ENCODE measurements at regions not wholly inside any gene's neighbourhood (a gene's known extent, or its start where the extent isn't known, plus 50 kb on each side); places are given as distances from the start of the nearest gene placed in this dataset.

DNA sequence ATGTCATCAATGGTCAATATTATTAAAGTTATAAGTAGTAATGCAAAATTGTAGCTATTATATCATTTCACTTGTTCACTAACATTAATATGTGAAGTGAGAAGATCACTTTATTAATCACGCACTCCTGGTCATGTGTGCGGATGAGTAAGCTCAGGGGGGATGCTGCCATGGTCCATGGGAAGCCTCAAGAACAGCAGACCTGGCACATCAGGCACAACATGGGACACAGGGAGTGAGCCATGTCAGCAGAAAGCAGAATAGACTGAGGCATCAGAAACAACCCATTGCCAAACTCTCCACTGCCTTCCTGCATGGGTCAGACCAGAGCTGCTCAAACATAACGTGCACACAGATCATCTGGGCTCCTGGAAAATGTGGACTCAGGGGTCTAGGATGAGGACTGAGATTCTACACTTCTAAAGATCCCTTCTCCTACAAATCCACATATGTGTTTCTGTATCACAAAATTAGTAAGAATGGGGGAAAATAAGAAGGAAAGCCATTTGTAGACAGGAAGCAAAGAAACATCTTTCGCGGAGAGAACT lies 63.8 kb upstream of the VPREB1 start:
- no peaks in the 10 kb centered on the region for H3K4me1 ChIP-seq (ENCODE audit: control insufficient read depth in 1 of 2, insufficient read depth in 2 of 2, low read length in 2 of 2)
- H3K4me3 ChIP-seq (ENCODE audit: low read depth, low read length): no peak overlapping the region
- H4K12ac ChIP-seq (ENCODE audit: low read depth, low read length): no peak overlapping the region
- H3K18ac ChIP-seq (ENCODE audit: low read length): no peak overlapping the region
- no peak overlapping the region for H3K14ac ChIP-seq (ENCODE audit: low read length)
- H3K9me3 ChIP-seq (ENCODE audit: insufficient read depth, low read depth, low read length): peaks cover 2% of the 10 kb centered on the region
- H2BK120ac ChIP-seq (ENCODE audit: insufficient read depth, low read length, poor library complexity): no peak overlapping the region
- H3K79me1 ChIP-seq (ENCODE audit: low read length): no peaks in the 10 kb centered on the region
- H3K27me3 ChIP-seq (ENCODE audit: insufficient read depth, low read length): no peaks in the 10 kb centered on the region
- no peak overlapping the region for H3K27ac ChIP-seq (ENCODE audit: low read depth, low read length)
- H2AK5ac ChIP-seq (ENCODE audit: low read length): no peak overlapping the region
- WGBS (ENCODE audit: extremely low coverage, insufficient coverage, insufficient read length): no CpG with 5 or more reads among the region's 5 CpGs
- H4K91ac ChIP-seq (ENCODE audit: low read depth, low read length): no peak overlapping the region
- no peak overlapping the region for H4K8ac ChIP-seq (ENCODE audit: low read depth, low read length)
- H3K36me3 ChIP-seq (ENCODE audit: control insufficient read depth in 1 of 2, insufficient read depth in 2 of 2, low read length in 2 of 2): no peaks in the 10 kb centered on the region
- H3K4me2 ChIP-seq (ENCODE audit: low read length): no peak overlapping the region
- H3K9ac ChIP-seq (ENCODE audit: low read length): no peak overlapping the region
- H2BK12ac ChIP-seq (ENCODE audit: low read length): no peak overlapping the region
- H3K23ac ChIP-seq (ENCODE audit: low read length): no peak overlapping the region
- no peak overlapping the region for H2AFZ ChIP-seq (ENCODE audit: insufficient read depth, low read length, poor library complexity)
- H3K79me2 ChIP-seq (ENCODE audit: control insufficient read depth, insufficient read depth, low read length, poor library complexity): no peaks in the 10 kb centered on the region
- H2BK5ac ChIP-seq (ENCODE audit: low read depth, low read length, poor library complexity): no peak overlapping the region
- DNase-seq: no peak
- H3K4ac ChIP-seq (ENCODE audit: low read depth, low read length): no peak overlapping the region

DNA sequence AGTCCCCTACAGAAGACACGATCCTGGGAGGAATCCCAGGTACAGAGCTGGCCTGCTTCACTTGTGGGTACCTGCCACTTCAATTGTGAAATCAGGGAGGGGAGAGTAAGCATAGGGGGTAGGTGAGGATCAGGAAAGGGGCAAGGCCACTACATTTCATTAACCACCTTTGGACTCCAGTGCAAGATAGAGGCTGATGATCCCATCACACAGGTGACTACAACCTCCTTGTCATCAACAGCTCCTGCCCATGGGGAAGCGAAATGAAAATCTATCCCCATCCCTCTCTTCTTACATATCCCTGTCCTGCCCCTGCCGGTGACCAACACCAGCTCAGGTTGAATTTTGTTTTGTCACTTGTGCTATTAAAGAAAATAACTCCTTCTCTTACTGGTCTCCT lies 64.7 kb upstream of the VPREB1 start:
- Histone ChIP-seq H3K79me1 (ENCODE audit: low read length) (no peaks in the 10 kb centered on the region), H3K14ac (ENCODE audit: low read length) (no peak overlapping the region), H2AFZ (ENCODE audit: insufficient read depth, low read length, poor library complexity) (no peak overlapping the region), H4K91ac (ENCODE audit: low read depth, low read length) (no peak overlapping the region), H3K79me2 (ENCODE audit: control insufficient read depth, insufficient read depth, low read length, poor library complexity) (no peaks in the 10 kb centered on the region), H3K23ac (ENCODE audit: low read length) (no peak overlapping the region), H3K4me1 (ENCODE audit: control insufficient read depth in 1 of 2, insufficient read depth in 2 of 2, low read length in 2 of 2) (no peaks in the 10 kb centered on the region), H4K8ac (ENCODE audit: low read depth, low read length) (no peak overlapping the region), H2BK12ac (ENCODE audit: low read length) (no peak overlapping the region), H3K27ac (ENCODE audit: low read depth, low read length) (no peak overlapping the region), H3K18ac (ENCODE audit: low read length) (no peak overlapping the region), H3K36me3 (ENCODE audit: control insufficient read depth in 1 of 2, insufficient read depth in 2 of 2, low read length in 2 of 2) (no peaks in the 10 kb centered on the region), H2AK5ac (ENCODE audit: low read length) (no peak overlapping the region), H3K4ac (ENCODE audit: low read depth, low read length) (no peak overlapping the region), H3K9ac (ENCODE audit: low read length) (no peak overlapping the region), H3K9me3 (ENCODE audit: insufficient read depth, low read depth, low read length) (peaks cover 2% of the 10 kb centered on the region), H3K27me3 (ENCODE audit: insufficient read depth, low read length) (no peaks in the 10 kb centered on the region), H4K12ac (ENCODE audit: low read depth, low read length) (no peak overlapping the region), H2BK5ac (ENCODE audit: low read depth, low read length, poor library complexity) (no peak overlapping the region), H3K4me3 (ENCODE audit: low read depth, low read length) (no peak overlapping the region), H3K4me2 (ENCODE audit: low read length) (no peak overlapping the region), H2BK120ac (ENCODE audit: insufficient read depth, low read length, poor library complexity) (no peak overlapping the region)
- WGBS (ENCODE audit: extremely low coverage, insufficient coverage, insufficient read length): no CpG with 5 or more reads among the region's 3 CpGs
- DNase-seq: no peak

DNA sequence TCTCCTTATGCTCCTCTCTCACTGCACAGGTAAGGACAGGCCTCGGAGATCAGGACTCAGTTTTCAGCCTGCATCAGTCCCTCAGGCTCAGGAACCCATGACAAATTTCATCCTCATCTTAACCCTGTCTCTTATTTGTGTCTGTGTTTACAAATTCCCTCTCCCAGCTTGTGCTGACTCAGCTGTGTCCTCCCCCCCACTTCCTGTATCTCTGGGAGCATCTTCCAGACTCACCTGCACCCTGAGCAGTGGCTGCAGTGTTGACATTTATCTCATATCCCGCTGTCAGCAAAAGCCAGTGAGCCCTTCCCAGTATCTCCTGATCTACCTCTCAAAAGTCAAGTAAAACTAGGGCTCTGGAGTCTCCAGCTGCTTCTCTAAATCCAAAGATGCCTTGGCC lies 65.6 kb upstream of the VPREB1 start:
- no peak overlapping the region for H2BK5ac ChIP-seq (ENCODE audit: low read depth, low read length, poor library complexity)

DNA sequence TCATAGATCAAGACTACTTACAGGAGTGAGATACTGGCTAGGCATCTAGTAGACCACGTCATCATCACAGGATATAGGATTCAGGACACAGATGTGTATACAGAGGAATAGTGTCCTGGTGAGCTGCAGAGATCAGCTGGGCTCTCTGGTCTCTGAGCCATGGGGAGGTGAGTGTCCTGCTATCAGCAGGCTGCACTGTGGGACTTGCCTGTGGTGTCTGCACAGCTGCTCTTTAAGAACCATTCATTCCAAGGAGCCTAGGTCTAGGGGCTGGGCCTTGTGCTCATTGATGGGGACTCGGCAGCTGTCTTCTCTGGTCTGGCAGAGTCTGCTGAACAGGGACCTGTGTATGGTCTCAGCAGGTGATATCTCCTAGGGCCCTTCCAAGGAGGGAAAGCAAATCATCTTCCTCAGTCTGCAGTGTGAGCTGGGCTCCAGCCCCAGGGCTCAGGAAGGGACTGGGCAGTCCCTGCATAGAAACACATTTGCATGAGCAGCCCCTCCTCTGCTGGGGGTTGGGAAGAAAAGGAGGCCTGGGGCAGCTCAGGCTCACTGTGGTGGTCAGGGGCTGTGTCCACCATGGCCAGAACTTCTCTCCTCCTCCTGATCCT lies 66.1 kb upstream of the VPREB1 start:
- WGBS (ENCODE audit: extremely low coverage, insufficient coverage, insufficient read length): no CpG with 5 or more reads among the region's 2 CpGs
- H3K18ac ChIP-seq (ENCODE audit: low read length): no peak overlapping the region

More for the DNA sequence above, 65.6 kb upstream of the VPREB1 start:
- H2AK5ac ChIP-seq (ENCODE audit: low read length): no peak overlapping the region
- H3K4me1 ChIP-seq (ENCODE audit: control insufficient read depth in 1 of 2, insufficient read depth in 2 of 2, low read length in 2 of 2): no peaks in the 10 kb centered on the region
- no peaks in the 10 kb centered on the region for H3K79me1 ChIP-seq (ENCODE audit: low read length)
- no peak overlapping the region for H4K91ac ChIP-seq (ENCODE audit: low read depth, low read length)
- no peak overlapping the region for H4K8ac ChIP-seq (ENCODE audit: low read depth, low read length)
- H3K9ac ChIP-seq (ENCODE audit: low read length): no peak overlapping the region
- no peak overlapping the region for H3K4ac ChIP-seq (ENCODE audit: low read depth, low read length)
- DNase-seq: no peak
- H3K18ac ChIP-seq (ENCODE audit: low read length): no peak overlapping the region
- no peaks in the 10 kb centered on the region for H3K27me3 ChIP-seq (ENCODE audit: insufficient read depth, low read length)
- no peak overlapping the region for H3K23ac ChIP-seq (ENCODE audit: low read length)
- WGBS (ENCODE audit: extremely low coverage, insufficient coverage, insufficient read length): no CpG with 5 or more reads among the region's 2 CpGs
- no peak overlapping the region for H3K27ac ChIP-seq (ENCODE audit: low read depth, low read length)
- H3K14ac ChIP-seq (ENCODE audit: low read length): no peak overlapping the region
- H3K4me3 ChIP-seq (ENCODE audit: low read depth, low read length): no peak overlapping the region
- H4K12ac ChIP-seq (ENCODE audit: low read depth, low read length): no peak overlapping the region
- no peak overlapping the region for H2BK120ac ChIP-seq (ENCODE audit: insufficient read depth, low read length, poor library complexity)
- H3K79me2 ChIP-seq (ENCODE audit: control insufficient read depth, insufficient read depth, low read length, poor library complexity): no peaks in the 10 kb centered on the region
- no peak overlapping the region for H3K4me2 ChIP-seq (ENCODE audit: low read length)
- H3K36me3 ChIP-seq (ENCODE audit: control insufficient read depth in 1 of 2, insufficient read depth in 2 of 2, low read length in 2 of 2): no peaks in the 10 kb centered on the region
- H2BK12ac ChIP-seq (ENCODE audit: low read length): no peak overlapping the region
- H2AFZ ChIP-seq (ENCODE audit: insufficient read depth, low read length, poor library complexity): no peak overlapping the region
- H3K9me3 ChIP-seq (ENCODE audit: insufficient read depth, low read depth, low read length): peaks cover 2% of the 10 kb centered on the region

More for the DNA sequence above, 66.1 kb upstream of the VPREB1 start:
- H3K79me2 ChIP-seq (ENCODE audit: control insufficient read depth, insufficient read depth, low read length, poor library complexity): no peaks in the 10 kb centered on the region
- no peak overlapping the region for H4K12ac ChIP-seq (ENCODE audit: low read depth, low read length)
- no peaks in the 10 kb centered on the region for H3K27me3 ChIP-seq (ENCODE audit: insufficient read depth, low read length)
- H3K79me1 ChIP-seq (ENCODE audit: low read length): no peaks in the 10 kb centered on the region
- H2BK120ac ChIP-seq (ENCODE audit: insufficient read depth, low read length, poor library complexity): no peak overlapping the region
- H3K4me3 ChIP-seq (ENCODE audit: low read depth, low read length): no peak overlapping the region
- no peak overlapping the region for H3K4ac ChIP-seq (ENCODE audit: low read depth, low read length)
- no peak overlapping the region for H2BK5ac ChIP-seq (ENCODE audit: low read depth, low read length, poor library complexity)
- H3K9ac ChIP-seq (ENCODE audit: low read length): no peak overlapping the region
- no peak overlapping the region for H2AK5ac ChIP-seq (ENCODE audit: low read length)
- H3K14ac ChIP-seq (ENCODE audit: low read length): no peak overlapping the region
- no peak overlapping the region for H3K4me2 ChIP-seq (ENCODE audit: low read length)
- no peak overlapping the region for H4K8ac ChIP-seq (ENCODE audit: low read depth, low read length)
- peaks cover 2% of the 10 kb centered on the region for H3K9me3 ChIP-seq (ENCODE audit: insufficient read depth, low read depth, low read length)
- H3K23ac ChIP-seq (ENCODE audit: low read length): no peak overlapping the region
- H4K91ac ChIP-seq (ENCODE audit: low read depth, low read length): no peak overlapping the region
- DNase-seq: no peak
- H3K27ac ChIP-seq (ENCODE audit: low read depth, low read length): no peak overlapping the region
- H3K36me3 ChIP-seq (ENCODE audit: control insufficient read depth in 1 of 2, insufficient read depth in 2 of 2, low read length in 2 of 2): no peaks in the 10 kb centered on the region
- H2BK12ac ChIP-seq (ENCODE audit: low read length): no peak overlapping the region
- no peak overlapping the region for H2AFZ ChIP-seq (ENCODE audit: insufficient read depth, low read length, poor library complexity)
- no peaks in the 10 kb centered on the region for H3K4me1 ChIP-seq (ENCODE audit: control insufficient read depth in 1 of 2, insufficient read depth in 2 of 2, low read length in 2 of 2)

Data from trophoblast cell (in vitro differentiated cells and primary cell).